CD14-positive monocyte (primary cell): ENCODE measurements at regions not wholly inside any gene's neighbourhood (a gene's known extent, or its start where the extent isn't known, plus 50 kb on each side); places are given as distances from the start of the nearest gene placed in this dataset.

ENCODE experiments used
- DNase-seq, 3 donors: peaks; one replicate each; pipeline ENCODE4 v3.0.0-alpha.2; 2011 to 2022
- H2AFZ ChIP-seq: 2 replicates; pipeline ENCODE4 v1.6.0; 2012; ENCODE audit warnings: mild to moderate bottlenecking, low read depth, low read length, inconsistent platforms; ENCODE audit not compliant: insufficient read depth, poor library complexity, severe bottlenecking
- H3K27ac ChIP-seq, 2 donors: 1 replicate in 1 of 2; 2 replicates in 1 of 2; pipeline ENCODE4 v1.5.1; 2012 to 2013; ENCODE audit warnings: low read length in 2 of 2, control low read depth in 1 of 2, inconsistent platforms in 1 of 2, low read depth in 1 of 2, mild to moderate bottlenecking in 1 of 2
- H3K27me3 ChIP-seq, 2 donors: one replicate each; pipeline versions ENCODE4 v1.6.0 to v1.6.1; 2011 to 2013; ENCODE audit warnings: low read length in 2 of 2; ENCODE audit not compliant: control insufficient read depth in 2 of 2, insufficient read depth in 2 of 2
- H3K36me3 ChIP-seq, 2 donors: replicated peaks in 1 of 2; 1 replicate in 1 of 2; 2 replicates in 1 of 2; pipeline versions ENCODE4 v1.5.1 to v1.6.1; 2012 to 2013; ENCODE audit warnings: low read length in 2 of 2, control low read depth in 1 of 2, inconsistent platforms in 1 of 2, mild to moderate bottlenecking in 1 of 2; ENCODE audit not compliant: insufficient read depth in 2 of 2, control insufficient read depth in 1 of 2
- H3K4me1 ChIP-seq, 2 donors: 1 replicate in 1 of 2; 2 replicates in 1 of 2; pipeline versions ENCODE4 v1.5.1 to v1.6.1; 2012 to 2013; ENCODE audit warnings: low read length in 2 of 2, control low read depth in 1 of 2, inconsistent platforms in 1 of 2, mild to moderate bottlenecking in 1 of 2, moderate library complexity in 1 of 2; ENCODE audit not compliant: insufficient read depth in 2 of 2, control insufficient read depth in 1 of 2
- H3K4me2 ChIP-seq: replicated peaks from 2 replicates; pipeline ENCODE3; 2012; ENCODE audit warnings: low read length, moderate library complexity, mild to moderate bottlenecking; ENCODE audit not compliant: poor library complexity, severe bottlenecking; ENCODE audit errors: extremely low read depth
- H3K4me3 ChIP-seq, 3 experiments: fragments of 200-600 bp in 1 of 3; sonication (generic) in 1 of 3; replicated peaks in 1 of 3; 1 replicate in 2 of 3; 2 replicates in 1 of 3; pipeline ENCODE4 v1.5.1; 2011 to 2013; ENCODE audit warnings: low read length in 3 of 3, mild to moderate bottlenecking in 3 of 3, control low read depth in 2 of 3, low read depth in 2 of 3, inconsistent platforms in 1 of 3, moderate library complexity in 1 of 3
- H3K79me2 ChIP-seq: 2 replicates; pipeline ENCODE4 v1.6.0; 2012; ENCODE audit warnings: mild to moderate bottlenecking, control low read depth, inconsistent platforms, low read length, moderate library complexity; ENCODE audit not compliant: insufficient read depth
- H3K9ac ChIP-seq: 2 replicates; pipeline ENCODE4 v1.6.0; 2017; ENCODE audit warnings: low read length, mild to moderate bottlenecking; ENCODE audit not compliant: insufficient read depth, poor library complexity, severe bottlenecking
- H3K9me3 ChIP-seq, 2 donors: replicated peaks in 1 of 2; 1 replicate in 1 of 2; 2 replicates in 1 of 2; pipeline versions ENCODE4 v1.5.1 to v1.6.1; 2012 to 2013; ENCODE audit warnings: low read length in 2 of 2, control low read depth in 1 of 2; ENCODE audit not compliant: control insufficient read depth in 1 of 2, insufficient read depth in 1 of 2
- H4K20me1 ChIP-seq: 2 replicates; pipeline ENCODE4 v1.6.0; 2012; ENCODE audit warnings: mild to moderate bottlenecking, low read length, control low read depth, moderate library complexity; ENCODE audit not compliant: insufficient read depth
- H3K27ac Mint-ChIP-seq, 7 donors: one replicate each; pipeline ENCODE4 v1.8.0; 2020; ENCODE audit warnings: mild to moderate bottlenecking in 7 of 7, mixed read lengths in 7 of 7, moderate library complexity in 6 of 7, inconsistent platforms in 2 of 7
- H3K27me3 Mint-ChIP-seq, 3 donors: one replicate each; pipeline ENCODE4 v1.8.0; 2021 to 2022; ENCODE audit warnings: low read depth in 3 of 3, mild to moderate bottlenecking in 3 of 3, mixed read lengths in 3 of 3, moderate library complexity in 3 of 3, inconsistent platforms in 1 of 3
- H3K36me3 Mint-ChIP-seq, 2 donors: one replicate each; pipeline ENCODE4 v1.8.0; 2020; ENCODE audit warnings: mixed read lengths in 2 of 2, inconsistent platforms in 1 of 2, mild to moderate bottlenecking in 1 of 2
- H3K4me1 Mint-ChIP-seq: one replicate; pipeline ENCODE4 v1.8.0; 2020; ENCODE audit warnings: mild to moderate bottlenecking, mixed read lengths
- H3K4me3 Mint-ChIP-seq, 2 donors: one replicate each; pipeline ENCODE4 v1.8.0; 2020; ENCODE audit warnings: mild to moderate bottlenecking in 2 of 2, mixed read lengths in 2 of 2, moderate library complexity in 1 of 2
- H3K9me3 Mint-ChIP-seq, 7 donors: one replicate each; pipeline ENCODE4 v1.8.0; 2020 to 2022; ENCODE audit warnings: mixed read lengths in 7 of 7, mild to moderate bottlenecking in 6 of 7, moderate library complexity in 6 of 7, inconsistent platforms in 2 of 7
- WGBS: methylation state at CpG from one replicate; pipeline ENCODE4 v1.1.5; 2013; ENCODE audit warnings: missing lambda C conversion rate; ENCODE audit not compliant: insufficient coverage; 5-methylcytosine and 5-hydroxymethylcytosine counted together
- intact Hi-C, 2 donors: fragments of 100-400 bp; cut with micrococcal nuclease; formaldehyde crosslinking; loops; one replicate each; pipeline versions ENCODE4 v1.15.0 to v1.15.1; 2023
- TF ChIP-seq, protein P1 (sequence below): fragments of 200-600 bp; IDR thresholded peaks from one replicate; pipeline ENCODE4 v1.8.0; 2022; ENCODE audit warnings: antibody characterized with exemption, mild to moderate bottlenecking

DNA sequence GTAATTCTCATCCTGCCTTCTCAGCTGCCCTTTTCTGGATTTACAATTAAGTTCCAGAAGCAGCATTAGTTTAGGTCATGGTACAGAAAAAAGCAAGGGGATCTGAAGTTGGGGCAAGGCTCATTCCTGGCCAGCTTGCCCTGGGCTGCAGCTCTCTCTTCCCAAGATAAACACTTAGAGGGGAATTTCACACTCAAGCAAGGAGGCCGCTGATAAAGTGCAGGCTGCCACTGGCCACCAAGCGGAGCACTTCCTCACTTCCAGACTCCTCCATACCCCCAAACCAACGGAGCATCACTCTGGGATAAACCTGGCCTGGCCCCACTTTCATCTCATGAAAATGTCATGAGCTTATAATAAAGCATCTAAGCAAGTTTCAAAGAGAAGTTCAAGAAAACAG lies 445.5 kb upstream of the MKI67 start:
- no peaks in the 10 kb centered on the region for H3K4me1 Mint-ChIP-seq
- Histone ChIP-seq H2AFZ (no peak overlapping the region), H3K4me1 (no peaks in the 10 kb centered on the region), H3K79me2 (no peaks in the 10 kb centered on the region), H3K9ac (no peak overlapping the region), H4K20me1 (no peaks in the 10 kb centered on the region), H3K27me3 (no peaks in the 10 kb centered on the region), H3K4me2 (no peak overlapping the region), H3K36me3 (no peaks in the 10 kb centered on the region), H3K4me3 (no peak overlapping the region), H3K9me3 (no peaks in the 10 kb centered on the region), H3K27ac (no peak overlapping the region)
- no peak for DNase-seq
- H3K27ac Mint-ChIP-seq, result no peak overlapping the region
- H3K36me3 Mint-ChIP-seq, result no peaks in the 10 kb centered on the region
- H3K9me3 Mint-ChIP-seq, result no peaks in the 10 kb centered on the region
- no peak overlapping the region for H3K4me3 Mint-ChIP-seq
- TF ChIP-seq, protein P1, sequence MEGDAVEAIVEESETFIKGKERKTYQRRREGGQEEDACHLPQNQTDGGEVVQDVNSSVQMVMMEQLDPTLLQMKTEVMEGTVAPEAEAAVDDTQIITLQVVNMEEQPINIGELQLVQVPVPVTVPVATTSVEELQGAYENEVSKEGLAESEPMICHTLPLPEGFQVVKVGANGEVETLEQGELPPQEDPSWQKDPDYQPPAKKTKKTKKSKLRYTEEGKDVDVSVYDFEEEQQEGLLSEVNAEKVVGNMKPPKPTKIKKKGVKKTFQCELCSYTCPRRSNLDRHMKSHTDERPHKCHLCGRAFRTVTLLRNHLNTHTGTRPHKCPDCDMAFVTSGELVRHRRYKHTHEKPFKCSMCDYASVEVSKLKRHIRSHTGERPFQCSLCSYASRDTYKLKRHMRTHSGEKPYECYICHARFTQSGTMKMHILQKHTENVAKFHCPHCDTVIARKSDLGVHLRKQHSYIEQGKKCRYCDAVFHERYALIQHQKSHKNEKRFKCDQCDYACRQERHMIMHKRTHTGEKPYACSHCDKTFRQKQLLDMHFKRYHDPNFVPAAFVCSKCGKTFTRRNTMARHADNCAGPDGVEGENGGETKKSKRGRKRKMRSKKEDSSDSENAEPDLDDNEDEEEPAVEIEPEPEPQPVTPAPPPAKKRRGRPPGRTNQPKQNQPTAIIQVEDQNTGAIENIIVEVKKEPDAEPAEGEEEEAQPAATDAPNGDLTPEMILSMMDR, result no peak
- WGBS, result 75% methylated on average over 3 of the region's 3 CpGs
- intact Hi-C loops, result no loop called here
- peaks cover 2 to 7% (median 2%) of the 10 kb centered on the region in 3 donors for H3K27me3 Mint-ChIP-seq

DNA sequence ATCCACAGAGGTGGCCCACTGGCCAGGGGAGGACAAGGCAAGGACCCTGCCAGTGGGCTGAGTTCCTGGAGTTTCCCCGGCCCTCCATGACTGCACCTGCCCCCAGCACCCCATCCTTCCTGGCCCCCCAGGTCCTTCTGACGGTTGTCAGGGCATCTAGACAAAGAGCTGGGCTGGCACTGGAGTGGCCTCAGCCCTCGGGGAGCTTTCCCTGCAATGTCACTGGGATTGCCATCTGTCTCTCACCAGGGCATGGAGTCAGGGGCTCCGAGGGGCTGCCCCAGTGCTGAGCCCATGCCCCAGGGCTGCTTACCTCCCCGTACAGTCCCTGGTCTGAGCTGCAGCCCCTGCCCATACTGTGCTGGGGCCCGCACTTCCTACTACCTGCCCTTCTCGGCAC lies 446.5 kb upstream of the MKI67 start:
- WGBS, result 85% methylated on average over 6 of the region's 7 CpGs
- intact Hi-C loops, result no loop called here
- no peaks in the 10 kb centered on the region for H3K9me3 ChIP-seq

More for the DNA sequence above, 446.5 kb upstream of the MKI67 start:
- TF ChIP-seq, protein P1, result no peak
- Mint-ChIP-seq H3K27ac (no peak overlapping the region), H3K4me1 (no peaks in the 10 kb centered on the region), H3K36me3 (no peaks in the 10 kb centered on the region), H3K27me3 (peaks cover 0 to 13% (median 2%) of the 10 kb centered on the region in 3 donors), H3K9me3 (peaks cover 0 to 4% (median 0%) of the 10 kb centered on the region in 7 donors), H3K4me3 (no peak overlapping the region)
- no peaks in the 10 kb centered on the region for H3K79me2 ChIP-seq
- no peak overlapping the region for H2AFZ ChIP-seq
- H3K36me3 ChIP-seq, result no peaks in the 10 kb centered on the region
- H3K9ac ChIP-seq, result no peak overlapping the region
- H3K4me2 ChIP-seq, result no peak overlapping the region
- no peak overlapping the region for H3K4me3 ChIP-seq
- H3K27ac ChIP-seq, result no peak overlapping the region
- H3K4me1 ChIP-seq, result no peaks in the 10 kb centered on the region
- no peaks in the 10 kb centered on the region for H4K20me1 ChIP-seq
- DNase-seq, result no peak
- H3K27me3 ChIP-seq, result no peaks in the 10 kb centered on the region
